Endothelial cell of umbilical vein (primary cell): ENCODE measurements at regions not wholly inside any gene's neighbourhood (a gene's known extent, or its start where the extent isn't known, plus 50 kb on each side); places are given as distances from the start of the nearest gene placed in this dataset.

ENCODE experiments used
- BruUV-seq: library from RNA; stranded (reverse); fragments of 400-500 nt; replicated peaks from 2 replicates; lab custom pipeline; 2021; lab: Mats Ljungman, UMichigan
- CTCF ChIA-PET: fragments of 300-600, 350-600 bp; sonication (Branson Sonifier 250); formaldehyde crosslinking; loops from one replicate; lab custom pipeline; 2021; ENCODE audit warnings: antibody characterized with exemption, inconsistent platforms; lab: Charles Lee
- POLR2A ChIA-PET: fragments of 300-600, 350-600 bp; sonication (Branson Sonifier 250); formaldehyde crosslinking; loops from one replicate; lab custom pipeline; 2021; ENCODE audit warnings: antibody characterized with exemption, inconsistent platforms; lab: Charles Lee
- DNase-seq: peaks from one replicate; pipeline ENCODE4 v3.0.0-alpha.2; 2011; ENCODE audit warnings: low read depth, low spot score
- FAIRE-seq: peaks from 2 replicates; lab custom pipeline; 2011; peaks lifted over from hg19 to GRCh38; lab: Jason Lieb, UNC
- H2AFZ ChIP-seq: 2 replicates; pipeline ENCODE4 v1.6.0; 2012; ENCODE audit warnings: low read depth, low read length, control low read depth, inconsistent platforms
- H3K27ac ChIP-seq: 2 replicates; pipeline ENCODE4 v1.5.1; 2011; ENCODE audit warnings: low read depth, mild to moderate bottlenecking, control low read depth, low read length, moderate library complexity; ENCODE audit not compliant: insufficient read depth
- H3K27me3 ChIP-seq, 2 experiments: 2 replicates each; pipeline versions ENCODE4 v1.6.0 to v1.6.1; 2011; ENCODE audit warnings: low read length in 2 of 2, mixed read lengths in 1 of 2; ENCODE audit not compliant: control insufficient read depth in 2 of 2, insufficient read depth in 2 of 2
- H3K36me3 ChIP-seq, 2 experiments: 2 replicates in 1 of 2; 3 replicates in 1 of 2; pipeline ENCODE4 v1.5.1; 2011; ENCODE audit warnings: low read length in 2 of 2, mild to moderate bottlenecking in 1 of 2, moderate library complexity in 1 of 2; ENCODE audit not compliant: control insufficient read depth in 2 of 2, insufficient read depth in 2 of 2; ENCODE audit errors: extremely low read depth in 1 of 2
- H3K4me1 ChIP-seq: 3 replicates; pipeline ENCODE4 v1.5.1; 2011; ENCODE audit warnings: mild to moderate bottlenecking, low read length; ENCODE audit not compliant: control insufficient read depth, insufficient read depth; ENCODE audit errors: extremely low read depth
- H3K4me2 ChIP-seq: 2 replicates; pipeline ENCODE4 v1.6.1; 2011; ENCODE audit warnings: low read length, control low read depth, mixed read lengths; ENCODE audit not compliant: insufficient read depth
- H3K4me3 ChIP-seq, 3 experiments: fragments of 200-600 bp in 1 of 3; sonication (generic), shearing (Covaris generic) in 1 of 3; replicated peaks in 1 of 3; 2 replicates each; pipeline ENCODE4 v1.5.1; 2011 to 2016; ENCODE audit warnings: control low read depth in 3 of 3, low read length in 3 of 3, mild to moderate bottlenecking in 2 of 3, inconsistent platforms in 1 of 3, low read depth in 1 of 3, moderate library complexity in 1 of 3; ENCODE audit not compliant: insufficient read depth in 1 of 3
- H3K79me2 ChIP-seq: 2 replicates; pipeline ENCODE4 v1.6.0; 2012; ENCODE audit warnings: low read length, inconsistent platforms; ENCODE audit not compliant: control insufficient read depth, insufficient read depth
- H3K9ac ChIP-seq: replicated peaks from 2 replicates; pipeline ENCODE3; 2011; ENCODE audit warnings: low read length, control low read depth; ENCODE audit not compliant: insufficient read depth; ENCODE audit errors: extremely low read depth
- H3K9me1 ChIP-seq: replicated peaks from 3 replicates; pipeline ENCODE4 v1.6.0; 2011; ENCODE audit warnings: mild to moderate bottlenecking, low read length; ENCODE audit not compliant: control insufficient read depth, insufficient read depth; ENCODE audit errors: extremely low read depth
- H3K9me3 ChIP-seq: replicated peaks from 2 replicates; pipeline ENCODE4 v1.5.1; 2012; ENCODE audit warnings: low read length, inconsistent platforms; ENCODE audit not compliant: control insufficient read depth, insufficient read depth
- H4K20me1 ChIP-seq: replicated peaks from 2 replicates; pipeline ENCODE3; 2011; ENCODE audit warnings: mild to moderate bottlenecking, low read length; ENCODE audit not compliant: control insufficient read depth, insufficient read depth; ENCODE audit errors: extremely low read depth
- CTCF ChIP-seq, 2 donors: IDR thresholded peaks; 1 replicate in 1 of 2; 2 replicates in 1 of 2; pipeline ENCODE4 v1.5.1; 2011; ENCODE audit warnings: low read length in 2 of 2, mild to moderate bottlenecking in 2 of 2, moderate library complexity in 2 of 2, control low read depth in 1 of 2, inconsistent platforms in 1 of 2, low read depth in 1 of 2; ENCODE audit not compliant: insufficient read depth in 1 of 2; ENCODE audit errors: extremely low read depth in 1 of 2
- EZH2 ChIP-seq: IDR thresholded peaks from 2 replicates; pipeline ENCODE4 v1.6.1; 2012; ENCODE audit warnings: borderline replicate concordance, low read depth, mild to moderate bottlenecking, moderate library complexity, low read length, inconsistent platforms; ENCODE audit not compliant: severe bottlenecking
- FOS ChIP-seq: IDR thresholded peaks from 2 replicates; pipeline ENCODE4 v1.6.1; 2011; ENCODE audit warnings: mild to moderate bottlenecking, low read length, moderate library complexity, borderline replicate concordance; ENCODE audit not compliant: insufficient read depth
- GATA2 ChIP-seq: IDR thresholded peaks from 2 replicates; pipeline ENCODE4 v1.7.0; 2011; ENCODE audit warnings: low read depth, mild to moderate bottlenecking, moderate library complexity, mixed read lengths, low read length; ENCODE audit not compliant: insufficient read length, insufficient read depth
- JUN ChIP-seq: IDR thresholded peaks from 2 replicates; pipeline ENCODE4 v1.6.1; 2011; ENCODE audit warnings: borderline replicate concordance, low read depth; ENCODE audit not compliant: insufficient read length, insufficient read depth
- MYC ChIP-seq: IDR thresholded peaks from one replicate; pipeline ENCODE4 v1.6.1; 2011; ENCODE audit warnings: mild to moderate bottlenecking, low read depth, low read length
- POLR2A ChIP-seq: IDR thresholded peaks from 2 replicates; pipeline ENCODE4 v1.6.1; 2012; ENCODE audit warnings: low read depth, mild to moderate bottlenecking, control low read depth, low read length
- POLR2AphosphoS5 ChIP-seq: IDR thresholded peaks from 2 replicates; pipeline ENCODE4 v1.6.1; 2012; ENCODE audit warnings: low read depth, mild to moderate bottlenecking, control low read depth, low read length, moderate library complexity; ENCODE audit not compliant: insufficient read depth
- dilution Hi-C: fragments of 300-500 bp; cut with MboI; formaldehyde crosslinking; loops from one replicate; pipeline ENCODE4 v1.15.0; 2019; ENCODE audit warnings: low sequenced_read_pairs; ENCODE audit not compliant: extremely low pct_ligation_motif_present
- intact Hi-C: fragments of 100-400 bp; cut with micrococcal nuclease; formaldehyde crosslinking; loops from one replicate; pipeline ENCODE4 v1.10.0; 2022
- TF ChIP-seq, protein P1 (sequence below): IDR thresholded peaks from 2 replicates; pipeline ENCODE4 v1.6.1; 2011; ENCODE audit not compliant: insufficient read depth, insufficient read length

DNA sequence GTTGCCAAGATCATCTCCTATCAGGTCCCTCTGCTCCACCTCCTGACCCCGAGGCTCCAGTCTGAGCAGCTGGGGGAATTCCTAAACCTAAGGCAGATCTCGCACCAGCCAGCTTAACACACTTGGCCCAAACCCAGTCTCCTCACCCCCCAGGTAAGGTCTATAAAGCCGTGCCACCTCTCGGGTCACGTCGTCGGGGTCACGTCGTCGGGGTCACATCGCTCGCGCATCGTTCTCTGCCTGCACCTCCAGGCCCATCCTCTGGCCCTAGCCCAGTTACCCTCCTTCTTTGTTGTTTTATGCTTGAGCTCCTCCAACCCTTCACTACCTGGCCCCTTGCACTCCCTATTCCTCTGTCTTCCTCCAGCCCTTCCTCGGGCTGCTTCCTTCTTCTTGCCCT, 77.2 kb downstream of the CTSL start:
- POLR2A ChIA-PET, result no interaction called here
- BruUV-seq, result no TSS peak
- intact Hi-C loops (no loop called here), dilution Hi-C loops (no loop called here)
- no peak for DNase-seq
- FAIRE-seq, result no peak
- Histone ChIP-seq H3K4me1 (no peaks in the 10 kb centered on the region), H3K9me1 (no peaks in the 10 kb centered on the region), H3K9ac (no peak overlapping the region), H3K79me2 (no peaks in the 10 kb centered on the region), H3K4me2 (no peak overlapping the region), H3K9me3 (no peaks in the 10 kb centered on the region), H3K36me3 (no peaks in the 10 kb centered on the region), H2AFZ (no peak overlapping the region), H3K27ac (no peak overlapping the region), H3K4me3 (no peak overlapping the region), H4K20me1 (no peaks in the 10 kb centered on the region), H3K27me3 (peaks cover 0 to 3% of the 10 kb centered on the region in 2 experiments)
- CTCF ChIA-PET, result interaction anchor here (1.5 kb wide), 1 partner anchor 9 kb away, joined by 4 read pairs; no protein-coding TSS in a partner anchor
- no peak for TF ChIP-seq MYC
- TF ChIP-seq POLR2A, result no peak
- TF ChIP-seq CTCF (IDR thresholded peaks at IDR 0.05; ENCODE audit: extremely low read depth in 1 of 2, insufficient read depth in 1 of 2, low read depth in 1 of 2, low read length in 2 of 2), result no peak
- TF ChIP-seq FOS, result no peak
- TF ChIP-seq JUN, result no peak
- TF ChIP-seq, protein P1, sequence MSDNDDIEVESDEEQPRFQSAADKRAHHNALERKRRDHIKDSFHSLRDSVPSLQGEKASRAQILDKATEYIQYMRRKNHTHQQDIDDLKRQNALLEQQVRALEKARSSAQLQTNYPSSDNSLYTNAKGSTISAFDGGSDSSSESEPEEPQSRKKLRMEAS, result no peak
- no peak for TF ChIP-seq EZH2
- TF ChIP-seq POLR2AphosphoS5, result no peak
- no peak for TF ChIP-seq GATA2
